ENCODE measurements at regions not wholly inside any gene's neighbourhood (a gene's known extent, or its start where the extent isn't known, plus 50 kb on each side); places are given as distances from the start of the nearest gene placed in this dataset.

GRCh38 chr10:8361510-8361844 lies 307.0 kb downstream of the GATA3 start:
- no peak for TF ChIP-seq CTCF (conservative IDR thresholded peaks at IDR 0.05)
- no peak for TF ChIP-seq EZH2 (IDR thresholded peaks at IDR 0.05; ENCODE audit: low read depth)
